GM21447 (cell line): ENCODE measurements at regions not wholly inside any gene's neighbourhood (a gene's known extent, or its start where the extent isn't known, plus 50 kb on each side); places are given as distances from the start of the nearest gene placed in this dataset.

ENCODE experiments used
- ATAC-seq: cut with Tn5 transposase; IDR thresholded peaks from one replicate; pipeline ENCODE4 v1.9.1; 2021; ENCODE audit not compliant: unreplicated experiment

DNA sequence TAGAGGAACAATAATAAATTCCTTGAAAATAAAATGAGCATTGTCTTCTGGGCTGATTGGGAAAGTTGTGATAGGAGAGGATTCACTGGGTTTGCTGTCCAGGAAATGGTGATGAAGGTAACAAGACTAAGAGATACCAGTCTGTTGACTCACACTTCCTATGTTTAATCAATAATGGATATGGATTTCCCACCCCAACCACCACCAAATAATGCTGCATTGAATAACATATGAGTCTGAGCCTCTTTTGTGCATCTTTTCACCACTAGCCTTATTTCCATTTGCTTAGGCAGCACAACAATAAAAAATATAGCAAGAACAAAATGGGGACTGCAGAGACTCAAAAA is 120.2 kb upstream of the NFIB start:
- no peak for ATAC-seq

DNA sequence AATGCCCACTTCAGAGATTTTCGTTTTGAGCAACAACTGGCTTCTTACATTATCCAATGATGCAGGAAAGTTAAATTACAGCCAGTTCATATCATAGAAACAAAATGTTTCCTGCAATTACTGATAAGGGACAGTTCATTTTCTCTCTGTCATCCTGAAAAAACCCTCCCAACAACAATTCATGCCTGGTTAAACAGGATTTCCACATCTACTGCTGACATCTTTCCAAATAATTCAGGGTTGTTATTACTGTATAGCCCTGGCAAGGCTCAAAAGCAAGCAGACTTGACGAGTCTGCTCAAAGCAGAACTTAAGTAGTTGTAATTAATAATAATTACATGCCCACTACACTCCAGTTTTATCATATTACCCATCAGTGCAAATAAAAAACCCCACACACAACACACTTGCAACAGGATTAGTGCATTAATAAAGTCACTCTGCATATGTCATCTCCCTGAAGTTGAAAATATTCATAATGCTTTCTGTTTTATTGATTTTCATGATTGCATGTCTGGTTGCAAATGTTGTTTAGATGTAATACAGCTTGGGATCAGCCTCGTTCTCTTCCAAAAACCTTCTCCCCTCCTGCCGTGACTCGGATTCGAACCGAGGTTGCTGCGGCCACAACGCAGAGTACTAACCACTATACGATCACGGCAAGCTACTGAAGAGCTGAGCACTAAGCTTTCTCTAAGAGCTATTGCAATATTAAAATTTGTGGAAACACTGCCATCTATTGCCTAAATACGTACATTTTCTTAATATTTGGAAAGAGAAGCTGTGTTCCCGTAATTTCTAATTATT is 119.6 kb upstream of the NFIB start:
- ATAC-seq = no peak

DNA sequence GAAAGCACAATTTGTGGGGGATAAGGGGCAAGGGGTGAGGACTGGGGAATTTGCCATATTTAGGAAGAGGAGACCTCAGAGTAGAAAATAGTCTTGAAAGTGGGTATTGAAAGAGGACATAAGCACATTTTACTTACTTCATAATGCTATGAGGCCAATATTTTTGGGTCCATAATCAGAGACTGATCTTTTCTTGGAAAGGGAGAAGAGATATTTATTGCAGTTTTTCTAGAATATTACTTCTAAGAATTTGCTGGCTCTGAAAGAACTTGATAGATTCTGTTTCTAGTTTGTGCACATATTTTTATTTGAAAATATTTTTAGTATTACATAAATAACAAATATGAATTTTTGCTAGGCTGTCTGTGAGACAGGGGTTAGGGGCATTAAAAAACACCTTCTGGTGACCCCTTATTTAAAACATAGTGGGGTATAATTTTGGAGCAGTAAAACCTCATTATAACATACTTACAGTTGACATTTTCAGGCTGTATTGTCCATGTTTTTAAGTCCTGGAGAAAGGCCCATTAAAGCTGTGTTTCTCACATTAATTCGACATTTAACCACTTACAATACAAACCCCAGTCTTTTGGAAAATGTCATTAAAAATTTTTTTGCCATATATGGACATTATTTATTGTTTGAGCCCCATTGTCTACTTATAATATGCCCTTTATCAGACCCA is 118.9 kb upstream of the NFIB start:
- ATAC-seq = no peak

DNA sequence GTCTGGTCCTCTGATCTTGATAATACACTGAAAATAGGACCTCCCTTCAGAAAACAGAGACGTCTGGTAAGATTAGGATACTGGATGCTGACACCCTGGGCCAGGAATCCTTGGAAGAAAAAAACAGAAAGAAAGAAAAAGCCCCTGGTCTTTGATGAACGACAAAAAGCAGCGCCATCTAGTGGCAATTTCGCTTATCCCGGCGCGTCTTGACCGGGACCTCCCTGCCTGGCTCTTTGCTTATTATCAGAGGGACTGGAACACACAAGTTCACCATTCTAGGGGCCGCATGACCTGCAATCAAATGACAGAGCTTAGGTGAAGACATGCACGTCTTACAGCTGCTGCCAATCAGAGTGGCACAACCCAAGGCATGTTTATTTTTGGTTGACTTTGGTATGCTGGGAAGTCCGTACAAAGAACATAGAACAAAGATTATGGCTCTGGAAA is 114.9 kb upstream of the NFIB start:
- ATAC-seq = no peak

DNA sequence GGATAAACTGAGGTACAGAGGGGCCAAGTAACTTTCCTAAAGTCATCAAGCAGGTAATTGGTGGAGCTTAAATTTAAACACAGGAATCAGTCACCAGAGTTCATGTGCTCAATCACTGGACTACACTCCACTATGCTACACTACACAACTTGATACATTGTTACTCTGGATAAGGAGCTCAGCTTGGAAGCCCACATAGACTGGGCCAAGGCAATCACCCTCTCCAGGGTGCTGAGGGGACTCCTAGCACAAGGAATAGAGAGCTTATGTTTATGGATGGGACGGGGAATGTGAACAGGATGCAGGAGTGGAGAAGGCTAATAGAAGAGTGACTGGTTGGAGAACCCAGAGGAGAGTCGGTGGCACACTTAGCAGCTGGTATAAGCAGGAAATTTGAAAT is 113.5 kb upstream of the NFIB start:
- no peak for ATAC-seq

- no peak for ATAC-seq
Measured at GRCh38 chr9:14424983-14425382, 111.0 kb upstream of the NFIB start.

DNA sequence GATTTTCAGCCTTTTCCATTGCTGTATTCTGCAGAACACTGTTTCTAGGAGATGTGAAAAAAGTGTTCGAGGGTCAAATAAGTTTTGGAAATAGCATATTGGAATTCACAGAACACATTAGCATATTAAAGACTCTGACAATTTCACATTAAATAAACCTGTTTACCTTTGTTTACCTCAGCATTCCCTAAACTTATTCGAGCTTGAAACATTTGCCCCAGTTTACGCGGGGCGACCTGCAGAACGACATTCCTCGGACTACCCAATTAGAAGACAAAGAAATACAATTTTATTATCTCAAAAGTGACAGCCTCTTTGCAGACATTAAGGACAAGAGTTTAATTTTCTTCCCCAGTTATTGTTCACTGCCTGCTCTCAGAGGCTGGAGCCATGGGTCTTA is 110.3 kb upstream of the NFIB start:
- no peak for ATAC-seq

- no peak for ATAC-seq
Measured at GRCh38 chr9:14423815-14424261, 109.9 kb upstream of the NFIB start.

GRCh38 chr9:14421291-14421690 is 107.3 kb upstream of the NFIB start:
- ATAC-seq = no peak

DNA sequence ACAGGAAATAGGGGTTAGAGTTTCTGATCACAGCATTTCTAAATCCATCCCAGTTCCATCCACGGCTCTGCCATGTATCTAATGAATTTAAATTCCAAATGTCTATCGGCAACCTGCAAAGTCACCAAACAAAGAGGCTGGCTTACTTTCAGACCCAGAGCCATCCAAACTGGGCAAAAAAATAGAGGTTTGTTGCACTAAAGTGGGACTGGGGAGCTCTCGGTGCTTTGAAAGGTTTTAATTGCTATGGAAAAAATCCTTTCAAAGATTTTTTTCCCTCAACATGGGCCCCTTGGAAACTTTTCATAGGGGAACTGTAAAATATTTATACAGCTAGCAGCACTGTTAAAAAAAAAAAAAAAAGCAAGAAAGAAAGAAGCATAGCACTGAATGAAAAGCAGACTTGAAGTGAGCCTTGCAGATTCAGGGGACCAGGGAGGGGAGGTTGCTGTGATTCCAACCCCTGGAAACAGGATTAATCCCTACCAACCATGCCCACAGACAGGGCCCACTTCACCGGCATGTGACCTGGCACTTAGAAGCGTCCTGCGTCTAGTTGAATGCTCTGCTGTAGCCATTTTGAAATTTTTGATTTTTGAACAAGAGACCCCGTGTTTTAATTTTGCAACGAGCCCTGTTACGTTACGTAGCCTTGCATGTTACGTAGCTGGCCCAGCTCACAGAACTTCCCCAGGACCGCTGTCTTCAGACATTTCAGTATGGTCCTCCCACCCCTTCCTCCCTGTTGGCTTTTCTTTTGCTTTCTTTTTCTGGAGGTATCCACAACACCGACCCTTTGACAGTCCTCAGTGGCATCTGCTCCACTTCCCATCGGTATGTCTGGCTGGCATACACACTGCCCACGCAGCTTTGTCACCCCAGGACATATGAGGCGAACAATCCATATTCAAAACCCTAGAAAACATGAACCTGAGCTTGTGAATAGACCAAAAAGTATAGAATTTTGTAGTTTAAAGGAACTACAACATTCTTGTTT is 105.3 kb upstream of the NFIB start:
- no peak for ATAC-seq

- no peak for ATAC-seq
Measured at GRCh38 chr9:14418301-14418940, 104.5 kb upstream of the NFIB start.

GRCh38 chr9:14417237-14417636 is 103.3 kb upstream of the NFIB start:
- ATAC-seq = no peak

DNA sequence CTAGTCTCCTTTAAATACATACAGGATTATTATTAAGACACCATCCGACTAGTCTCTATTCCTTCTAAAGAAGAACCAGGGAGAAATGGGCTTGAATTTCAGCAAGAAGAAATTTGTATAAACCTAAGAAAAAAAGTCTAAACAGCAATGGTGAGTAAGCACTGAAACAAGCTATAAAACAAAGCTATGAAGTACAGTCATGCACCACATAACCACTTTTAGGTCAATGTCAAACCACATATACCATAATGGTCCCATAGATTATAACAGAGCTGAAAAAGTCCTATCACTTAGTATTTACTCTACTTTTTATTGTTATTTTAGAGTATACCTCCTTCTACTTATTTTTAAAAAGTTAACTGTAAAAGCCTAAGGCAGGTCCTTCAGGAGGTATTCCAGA is 102.0 kb upstream of the NFIB start:
- ATAC-seq = no peak

- no peak for ATAC-seq
Measured at GRCh38 chr9:14413812-14414211, 99.9 kb upstream of the NFIB start.

DNA sequence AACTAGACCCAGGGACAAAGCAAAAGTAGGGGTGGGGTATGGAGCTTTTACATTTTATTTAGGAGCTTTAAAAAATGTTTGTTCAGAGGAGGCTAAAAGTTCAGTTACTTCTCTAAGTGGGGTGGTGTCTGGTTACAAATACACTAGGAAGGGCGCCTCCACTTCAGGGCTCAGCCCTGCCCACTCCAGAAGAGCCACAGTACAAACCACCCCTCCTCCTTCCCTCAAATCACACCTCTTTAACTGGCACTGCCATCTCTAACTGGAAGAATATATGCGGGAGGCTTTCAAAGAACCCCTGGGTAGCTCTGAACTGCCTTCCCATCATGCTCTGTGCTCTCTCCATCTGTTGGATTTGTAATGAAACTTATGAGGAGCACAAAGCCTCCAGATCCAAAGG is 98.8 kb upstream of the NFIB start:
- ATAC-seq = no peak

DNA sequence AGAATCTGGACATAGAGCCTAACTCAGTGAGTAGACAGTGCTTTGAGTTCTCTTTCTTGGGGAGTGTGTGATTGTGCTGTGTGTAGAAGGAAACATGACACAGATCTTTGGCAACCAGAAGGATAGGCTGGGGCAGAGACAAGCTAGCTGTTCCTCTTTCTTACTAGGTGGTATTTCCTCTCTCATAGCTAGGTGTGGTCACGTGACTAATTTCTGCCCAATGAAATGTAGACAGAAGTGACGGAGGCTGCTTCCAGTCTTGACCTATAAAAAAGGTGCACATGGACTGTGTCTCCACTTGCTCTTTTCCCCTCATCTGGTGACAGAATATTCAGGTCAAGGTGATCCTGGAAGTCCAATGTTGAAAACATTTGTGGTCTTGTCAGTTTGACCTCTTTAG is 92.5 kb upstream of the NFIB start:
- no peak for ATAC-seq

GRCh38 chr9:14405176-14405706 is 91.3 kb upstream of the NFIB start:
- no peak for ATAC-seq

DNA sequence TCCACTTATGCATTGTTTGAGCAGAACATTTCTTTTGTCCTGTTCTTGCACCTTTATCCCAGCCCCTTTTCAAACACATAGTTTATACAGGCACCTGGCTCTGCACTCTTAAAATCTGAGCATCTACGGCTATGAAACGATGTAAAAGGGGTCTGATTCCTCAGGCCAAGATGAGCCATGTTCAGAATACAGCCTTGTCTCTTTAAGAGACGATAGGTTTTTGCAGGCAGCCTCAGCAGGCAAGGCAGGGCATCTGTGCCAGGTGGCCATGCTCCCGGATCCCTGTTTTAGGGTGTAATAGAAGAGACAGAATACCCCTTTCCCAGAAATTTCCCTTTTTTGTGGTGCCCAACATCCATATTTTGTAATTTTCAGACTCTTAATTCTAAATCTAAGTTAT is 89.1 kb upstream of the NFIB start:
- no peak for ATAC-seq

DNA sequence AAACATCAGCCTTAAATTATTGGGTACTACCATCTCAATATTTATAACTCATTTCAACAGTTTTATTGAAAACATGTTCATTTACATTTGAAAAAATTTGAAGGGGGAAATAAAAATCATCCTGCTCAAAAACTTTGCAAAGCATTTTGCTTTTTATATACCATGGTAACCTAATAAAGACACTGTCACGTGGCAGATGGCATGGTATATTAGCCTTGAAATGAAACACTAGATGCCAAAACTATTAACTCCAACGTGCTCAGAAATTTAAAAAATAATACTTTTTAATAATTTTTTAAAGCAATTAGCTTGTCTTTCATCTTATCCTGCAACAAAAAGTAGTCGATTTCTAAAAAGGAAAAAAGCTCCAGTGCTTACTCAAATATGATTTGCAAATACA is 88.6 kb upstream of the NFIB start:
- ATAC-seq = no peak

- ATAC-seq = no peak
Measured at GRCh38 chr9:14401911-14402310, 88.0 kb upstream of the NFIB start.

GRCh38 chr9:14400658-14400995 is 86.7 kb upstream of the NFIB start:
- ATAC-seq = no peak
